ENCODE measurements at regions not wholly inside any gene's neighbourhood (a gene's known extent, or its start where the extent isn't known, plus 50 kb on each side); places are given as distances from the start of the nearest gene placed in this dataset.

GRCh38 chr22:12697441-12697840 lies 2830.6 kb upstream of the OR11H1 start:
- Mint-ChIP-seq H3K4me1 (ENCODE audit: low read depth) (no peaks in the 10 kb centered on the region), H3K4me3 (no peak overlapping the region), H3K9me3 (peaks cover 57% of the 10 kb centered on the region), H3K36me3 (ENCODE audit: low read depth) (no peaks in the 10 kb centered on the region), H3K27ac (no peak overlapping the region), H3K27me3 (ENCODE audit: low read depth) (no peaks in the 10 kb centered on the region)
